GM21786 (cell line): ENCODE measurements at regions not wholly inside any gene's neighbourhood (a gene's known extent, or its start where the extent isn't known, plus 50 kb on each side); places are given as distances from the start of the nearest gene placed in this dataset.

Source experiments
- ATAC-seq: cut with Tn5 transposase; IDR thresholded peaks from one replicate; pipeline ENCODE4 v1.9.1; 2021; ENCODE audit not compliant: unreplicated experiment

DNA sequence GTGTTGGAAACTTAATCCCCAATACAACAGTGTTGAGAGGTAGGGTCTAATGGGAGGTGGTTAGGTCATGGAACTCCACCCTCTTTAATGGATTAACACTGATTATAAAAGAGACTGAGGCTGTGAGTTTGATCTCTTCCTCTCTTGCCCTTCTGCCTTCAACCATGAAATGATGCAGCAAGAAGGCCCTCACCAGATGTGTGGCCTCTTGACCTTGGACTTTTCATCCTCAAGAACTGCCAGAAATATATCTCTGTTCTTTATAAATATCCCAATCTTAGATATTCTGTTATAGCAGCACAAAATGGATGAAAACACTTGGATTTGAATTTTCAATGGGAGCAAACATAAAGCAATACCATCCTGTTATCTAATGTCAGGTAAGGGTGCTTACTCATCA, 67.6 kb downstream of the NMUR2 start:
- no peak for ATAC-seq

DNA sequence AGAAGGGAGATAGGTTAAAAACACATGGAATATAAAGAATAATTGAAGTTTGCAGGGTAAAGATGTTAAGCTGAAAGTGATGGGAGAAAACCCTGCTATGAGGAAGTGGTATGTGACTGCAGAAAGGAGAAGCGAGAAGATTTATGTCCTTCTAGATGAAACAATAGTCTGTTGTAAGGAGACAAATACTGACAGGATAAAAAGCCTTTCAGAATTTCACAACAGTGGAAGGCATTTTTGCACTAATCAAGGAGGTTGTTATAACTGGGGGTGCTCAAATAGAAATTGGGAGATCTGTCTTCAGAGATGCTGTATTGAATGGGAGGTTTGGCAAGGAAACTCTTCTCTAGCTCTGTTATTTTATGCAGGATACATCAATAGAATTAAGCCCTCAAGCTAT, 69.6 kb downstream of the NMUR2 start:
- ATAC-seq, result no peak

DNA sequence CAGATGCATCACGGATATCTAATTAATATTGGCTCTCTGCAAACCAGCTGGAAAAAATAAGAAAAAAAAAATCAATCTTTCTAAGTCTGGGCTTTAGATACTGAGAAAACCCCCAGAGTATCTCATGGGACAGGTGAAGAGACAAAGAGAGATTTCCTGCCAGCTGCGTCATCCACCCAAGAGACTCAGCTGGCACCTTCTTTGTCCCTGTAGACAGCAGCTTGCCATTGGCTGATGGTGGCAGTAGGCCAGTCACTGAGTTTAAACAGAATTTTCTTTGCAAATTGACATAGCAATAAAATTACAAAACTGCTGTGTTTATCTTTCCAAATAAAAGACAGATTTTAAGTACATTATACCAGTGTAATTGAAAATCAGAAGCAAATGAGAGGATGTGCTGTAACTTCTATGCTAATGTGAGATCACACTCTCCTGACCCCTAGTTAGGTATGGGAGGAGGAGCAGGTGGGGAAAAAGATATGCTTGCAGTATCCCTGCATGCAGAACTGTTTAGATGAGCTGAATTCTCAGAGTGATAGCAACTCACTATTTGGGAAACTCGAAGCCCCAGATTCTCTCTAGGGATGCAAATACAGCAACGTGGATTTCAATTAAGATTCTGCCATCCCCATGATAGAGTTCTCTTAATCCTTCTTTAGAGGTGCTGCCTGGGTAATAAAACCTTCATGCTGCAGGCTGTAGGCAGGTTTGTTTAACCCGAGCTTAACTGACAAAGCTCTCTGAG, 72.2 kb downstream of the NMUR2 start:
- no peak for ATAC-seq

DNA sequence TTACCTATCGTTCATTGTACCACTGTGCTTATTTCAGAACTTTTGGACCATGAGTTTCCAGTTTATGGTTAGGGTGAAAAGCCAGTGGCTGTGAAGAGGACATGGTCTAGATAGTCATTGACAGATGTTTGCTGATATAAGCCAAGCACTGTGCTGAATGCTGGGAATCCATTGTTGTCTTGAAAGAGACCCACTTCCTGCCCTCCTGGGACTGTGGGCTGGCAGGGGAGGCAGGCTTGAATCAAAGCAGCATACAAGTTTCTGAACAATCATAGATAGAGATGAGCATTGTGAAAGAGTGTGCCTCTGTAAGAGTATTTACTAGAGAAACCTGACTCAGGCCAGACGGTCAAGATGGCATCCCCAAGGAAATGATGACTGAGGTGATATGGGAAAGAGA, 73.4 kb downstream of the NMUR2 start:
- no peak for ATAC-seq

DNA sequence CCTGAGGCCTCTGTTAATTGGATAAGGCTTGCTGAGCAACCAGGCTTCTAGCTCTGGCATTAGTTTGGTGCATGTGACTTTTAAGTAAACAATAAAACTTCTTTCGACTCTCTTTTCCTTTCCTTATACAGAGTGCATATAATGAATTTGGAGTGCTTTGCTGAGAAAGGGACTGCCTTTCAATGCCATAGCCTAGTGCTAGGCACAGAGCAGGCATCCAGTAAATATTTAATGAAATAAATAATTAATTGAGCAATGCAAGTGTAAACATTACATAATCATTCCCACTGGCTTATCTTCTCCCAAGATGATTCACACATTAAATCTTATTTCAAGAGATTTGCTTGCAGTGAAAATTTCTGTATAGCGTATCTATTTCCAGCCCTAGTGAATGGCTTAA, 74.1 kb downstream of the NMUR2 start:
- no peak for ATAC-seq

DNA sequence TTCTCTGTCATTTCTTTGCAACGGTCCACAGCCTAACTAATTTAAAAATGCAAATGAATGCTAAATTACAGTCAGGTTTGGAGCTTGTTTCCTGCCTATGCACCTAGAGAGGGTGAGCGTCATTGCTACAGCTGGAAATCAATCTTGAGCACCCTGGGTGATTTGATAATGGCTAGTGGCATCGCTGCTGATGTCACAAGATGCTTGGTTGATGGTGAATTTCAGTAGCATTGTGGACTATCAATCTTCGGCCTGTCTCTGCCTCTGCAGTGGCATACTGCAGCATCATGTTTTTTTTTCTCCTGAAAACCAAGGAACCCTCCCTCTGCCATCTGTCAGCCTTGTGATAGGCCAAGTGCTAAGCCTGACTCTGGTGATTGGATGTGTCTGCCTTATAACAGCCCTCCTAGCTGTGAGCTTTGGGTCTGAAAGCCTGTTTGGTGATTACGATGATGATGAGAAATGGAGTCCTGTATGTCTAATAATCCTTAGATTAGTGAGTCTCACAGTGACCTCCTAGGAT, 75.3 kb downstream of the NMUR2 start:
- ATAC-seq, result no peak

DNA sequence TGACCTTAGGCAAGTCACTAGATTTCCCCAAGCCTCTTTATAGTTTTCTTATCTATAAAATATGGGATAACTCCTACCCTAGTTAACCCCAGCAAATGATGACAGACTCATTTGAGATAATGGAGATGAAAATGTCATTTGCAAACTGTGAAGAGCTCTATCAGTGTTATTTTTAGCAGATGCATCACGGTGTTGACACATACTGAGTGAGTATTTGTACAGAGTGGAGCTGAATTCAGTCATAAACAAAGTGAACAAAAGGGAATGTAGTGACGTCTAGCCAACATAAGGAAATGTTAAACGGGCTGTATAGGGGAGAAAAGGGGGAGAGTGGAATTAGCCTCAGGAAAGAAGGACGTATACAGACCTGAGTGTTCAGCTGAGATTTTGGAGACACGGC, 75.9 kb downstream of the NMUR2 start:
- no peak for ATAC-seq

DNA sequence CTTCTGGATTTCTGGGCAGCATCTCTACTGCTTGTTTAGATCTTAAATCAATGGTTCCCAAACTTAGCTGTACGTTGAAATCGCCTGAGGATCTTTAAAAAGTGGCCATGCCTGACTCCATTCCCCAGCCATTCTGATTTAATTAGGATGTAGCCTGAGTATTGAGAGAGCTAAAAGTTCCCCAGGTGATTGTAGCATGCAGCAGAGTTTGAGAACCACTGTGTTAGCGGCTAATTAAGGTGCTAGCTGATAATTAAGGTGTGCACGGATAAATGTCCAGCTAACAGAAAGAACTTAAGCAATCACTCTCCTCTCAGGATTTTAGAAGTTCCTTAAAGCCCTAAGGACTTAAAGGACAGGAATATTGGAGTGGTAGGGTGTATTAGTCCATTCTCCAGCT, 89.1 kb downstream of the NMUR2 start:
- no peak for ATAC-seq

DNA sequence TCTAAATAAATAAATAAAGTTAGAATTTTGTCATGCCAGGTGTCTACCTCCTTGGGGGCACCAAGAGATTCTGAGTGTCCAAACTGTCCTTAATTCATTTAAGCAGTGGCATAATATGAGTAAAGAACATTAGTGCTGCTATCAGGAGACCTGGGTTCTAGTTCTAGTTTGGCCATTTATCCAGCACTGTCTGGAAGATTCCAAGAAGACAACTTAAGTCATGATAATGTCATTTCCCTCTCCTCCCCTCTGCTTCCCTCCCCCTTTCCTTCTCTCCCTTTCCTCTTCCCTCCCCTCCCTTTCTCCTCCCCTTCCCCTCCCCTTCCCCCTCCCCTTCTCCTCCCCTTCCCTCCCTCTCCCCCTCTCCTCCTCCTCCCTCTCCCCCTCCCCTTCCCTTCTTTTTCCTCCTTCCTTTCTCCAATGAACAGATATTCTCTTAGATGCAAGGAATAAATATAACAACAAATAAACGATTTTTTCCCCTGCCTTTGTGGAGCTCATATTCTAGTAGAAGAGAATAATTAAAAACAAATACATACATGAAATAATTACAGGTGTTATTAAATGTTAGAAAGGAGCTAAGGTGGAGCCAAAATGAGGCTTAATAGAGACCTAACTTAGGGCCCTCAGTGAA, 90.8 kb downstream of the NMUR2 start:
- ATAC-seq, result no peak

DNA sequence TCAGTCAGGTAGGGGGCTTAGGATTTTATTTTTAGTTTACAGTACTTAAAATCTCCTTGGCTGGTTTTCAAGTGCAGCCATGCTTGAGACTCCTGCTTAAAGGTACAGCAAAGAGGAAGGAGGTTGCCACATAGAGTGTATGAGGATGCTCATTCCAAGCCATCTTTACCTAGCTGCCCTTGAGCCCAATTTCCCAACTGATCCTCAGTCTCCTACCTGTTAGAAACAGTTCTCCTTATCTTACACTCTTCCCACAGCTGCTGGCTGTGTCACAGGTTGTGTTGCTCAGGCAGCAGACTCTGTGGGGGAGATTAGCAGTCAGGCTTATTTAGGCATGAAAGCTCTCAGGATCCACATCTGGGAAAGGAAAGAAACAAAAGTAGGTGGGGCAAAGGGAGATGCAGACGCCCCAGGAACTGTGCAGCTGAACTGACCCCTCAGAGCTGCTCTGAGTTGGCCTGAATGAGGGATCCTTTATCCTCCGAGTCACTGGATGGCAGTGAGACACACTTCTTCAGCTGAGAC, 95.1 kb downstream of the NMUR2 start:
- ATAC-seq, result no peak

DNA sequence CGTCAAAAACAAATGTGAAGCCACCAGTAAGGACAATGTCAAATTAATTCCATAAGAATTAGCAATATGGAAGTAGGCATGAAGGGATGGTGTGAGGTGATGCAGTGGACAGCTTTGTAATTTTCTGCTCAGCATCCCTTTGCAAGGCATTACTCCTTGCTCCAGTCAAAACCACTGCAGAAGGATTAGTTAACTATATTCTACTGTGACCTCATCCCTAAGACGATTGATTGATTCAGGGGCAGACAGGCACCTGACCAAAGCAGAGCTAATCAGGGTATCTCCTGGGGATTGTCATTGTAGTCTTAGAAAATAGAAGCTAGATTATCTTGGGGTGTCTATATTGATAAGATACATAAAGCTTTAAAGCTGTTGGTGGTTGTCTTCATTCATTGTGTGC, 98.7 kb downstream of the NMUR2 start:
- ATAC-seq, result no peak

DNA sequence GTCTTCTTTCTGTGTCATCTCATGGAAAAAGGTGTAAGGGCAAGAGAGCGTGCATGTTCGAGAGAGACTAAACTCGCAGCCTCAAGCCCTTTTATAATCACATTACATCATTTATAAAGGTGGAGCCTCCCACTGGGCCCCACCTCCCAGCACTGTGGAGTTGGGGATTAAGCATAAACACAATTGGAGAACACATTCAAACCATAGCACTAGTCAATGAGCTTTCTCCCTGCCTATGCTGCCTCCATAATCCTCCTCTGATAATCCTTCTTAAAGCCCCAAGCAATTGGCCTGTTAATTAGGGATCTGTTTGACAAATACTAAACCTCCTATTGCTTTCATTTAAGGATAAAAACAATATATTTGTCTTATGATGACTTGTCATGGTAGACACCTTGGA, 99.6 kb downstream of the NMUR2 start:
- no peak for ATAC-seq

DNA sequence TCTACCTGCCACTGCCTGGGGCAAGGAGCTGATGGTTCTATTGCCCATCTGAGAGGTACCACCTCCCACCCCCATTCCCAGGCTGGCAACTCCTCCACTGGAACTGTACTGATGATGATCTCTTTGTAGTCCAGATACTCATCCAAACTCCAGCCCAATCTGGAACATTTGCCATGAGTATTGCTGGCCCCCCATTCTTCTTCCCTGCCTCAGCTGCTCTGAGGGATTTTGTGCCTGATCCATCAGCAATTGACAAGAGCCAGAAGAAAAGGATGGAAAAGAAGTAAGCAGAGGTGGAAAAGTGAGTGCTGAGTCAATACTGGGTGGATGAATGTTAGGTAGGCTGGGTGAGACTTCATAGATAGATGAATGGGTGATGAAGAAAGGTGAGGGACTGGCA, 101.2 kb downstream of the NMUR2 start:
- no peak for ATAC-seq

DNA sequence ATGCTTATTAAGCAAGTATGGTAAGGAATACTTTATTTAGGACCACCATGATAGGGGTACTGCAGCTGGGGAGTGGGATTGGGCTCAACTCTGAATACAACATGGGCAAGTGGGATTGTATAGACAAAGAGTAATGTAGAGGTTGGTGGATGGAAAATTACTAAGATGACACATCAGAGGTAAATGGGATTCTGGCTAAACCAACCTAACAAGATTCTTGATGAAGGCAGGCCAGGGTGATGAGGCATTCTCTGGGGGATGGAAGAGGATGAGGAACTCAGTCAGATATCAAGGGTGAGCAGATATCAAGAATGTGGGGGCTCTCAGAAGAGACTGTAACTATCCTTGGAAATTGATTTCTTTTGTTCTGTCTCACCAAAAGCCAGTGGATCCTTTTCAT, 107.2 kb downstream of the NMUR2 start:
- no peak for ATAC-seq

DNA sequence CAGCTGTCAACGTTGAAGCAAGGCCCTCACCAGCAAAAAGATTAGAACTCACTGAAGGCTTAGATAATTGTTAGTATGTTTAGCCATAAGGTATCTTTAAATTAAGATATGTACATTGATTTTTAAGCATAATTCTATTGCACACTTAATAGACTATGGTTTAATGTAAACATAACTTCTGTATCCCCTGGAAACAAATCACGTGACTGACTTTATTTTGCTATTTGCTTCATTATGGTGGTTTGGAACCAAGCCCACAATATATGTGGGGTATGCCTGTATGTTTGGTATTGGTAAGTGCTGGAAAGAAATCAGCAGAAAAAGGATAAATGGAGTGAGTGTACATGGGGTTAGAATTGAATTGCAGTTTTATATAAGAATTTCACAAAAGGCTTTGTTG, 111.9 kb downstream of the NMUR2 start:
- no peak for ATAC-seq

DNA sequence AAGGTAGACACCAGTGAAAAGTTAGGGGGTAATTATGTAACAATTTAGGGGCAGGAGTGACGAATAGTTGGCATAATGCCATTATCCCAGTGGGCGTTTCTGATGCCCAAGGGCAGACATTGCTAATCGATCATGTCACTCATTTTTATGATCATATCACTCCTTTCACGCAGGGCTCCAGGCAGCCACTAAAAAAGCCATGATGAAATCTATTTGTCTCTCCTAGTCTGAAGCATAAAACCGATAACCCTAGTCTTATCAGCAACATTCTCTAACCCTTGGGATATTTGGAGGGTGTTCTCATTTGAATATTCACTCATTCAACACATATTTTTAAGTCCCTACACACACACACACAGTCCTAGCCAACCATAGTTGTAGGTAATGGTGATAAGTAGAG, 114.9 kb downstream of the NMUR2 start:
- ATAC-seq, result no peak

DNA sequence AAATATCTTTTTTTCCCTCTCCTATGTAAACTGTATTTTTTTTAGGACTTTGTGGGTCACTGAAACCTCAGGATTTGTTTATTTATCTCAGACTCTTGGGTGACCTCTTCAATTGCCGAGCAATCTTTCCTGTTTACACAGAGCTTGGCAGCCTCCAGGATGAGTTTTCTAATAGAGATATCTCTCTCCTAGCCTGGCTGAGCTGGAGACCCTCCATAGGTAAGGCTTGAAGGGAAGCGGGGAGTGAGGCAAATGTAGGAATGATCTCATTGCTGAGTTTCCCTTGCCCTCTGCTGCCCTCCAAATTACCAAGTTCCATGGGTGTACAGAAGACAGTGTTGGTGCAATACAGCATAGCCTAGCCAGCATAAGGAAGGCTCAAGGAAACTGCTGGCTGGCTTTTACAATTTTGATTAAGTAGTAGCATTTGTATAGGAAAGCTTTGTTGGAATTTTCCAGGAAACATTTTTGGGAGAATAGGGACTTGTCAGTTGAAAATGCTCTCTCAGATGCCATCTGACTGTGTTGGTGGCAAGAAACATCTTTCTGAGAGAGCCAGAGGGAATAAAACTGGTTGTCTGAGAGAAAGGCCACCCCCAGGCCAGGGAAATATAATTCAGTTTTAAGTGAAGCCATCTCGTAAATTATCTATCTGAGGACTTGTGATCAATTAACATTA, 116.0 kb downstream of the NMUR2 start:
- no peak for ATAC-seq

DNA sequence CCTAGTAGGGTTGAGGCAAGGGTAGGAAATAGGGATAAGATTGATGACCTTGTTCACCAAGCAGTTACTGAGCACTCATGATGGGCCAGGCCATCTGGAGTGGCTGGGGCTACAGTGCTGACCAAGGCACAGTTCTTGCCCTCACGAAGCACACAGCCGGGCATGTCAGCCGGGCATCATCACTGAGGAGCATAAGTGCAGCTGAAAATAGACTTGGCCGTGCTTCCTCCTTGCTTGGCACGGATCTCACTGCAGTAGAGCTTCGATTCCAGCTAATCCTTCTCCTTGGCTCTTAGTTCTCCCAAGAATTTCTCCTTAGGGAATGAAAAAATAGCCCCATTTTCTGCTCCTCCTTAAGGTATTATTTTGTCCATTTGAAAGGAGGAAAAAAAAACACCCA, 116.6 kb downstream of the NMUR2 start:
- ATAC-seq, result no peak

DNA sequence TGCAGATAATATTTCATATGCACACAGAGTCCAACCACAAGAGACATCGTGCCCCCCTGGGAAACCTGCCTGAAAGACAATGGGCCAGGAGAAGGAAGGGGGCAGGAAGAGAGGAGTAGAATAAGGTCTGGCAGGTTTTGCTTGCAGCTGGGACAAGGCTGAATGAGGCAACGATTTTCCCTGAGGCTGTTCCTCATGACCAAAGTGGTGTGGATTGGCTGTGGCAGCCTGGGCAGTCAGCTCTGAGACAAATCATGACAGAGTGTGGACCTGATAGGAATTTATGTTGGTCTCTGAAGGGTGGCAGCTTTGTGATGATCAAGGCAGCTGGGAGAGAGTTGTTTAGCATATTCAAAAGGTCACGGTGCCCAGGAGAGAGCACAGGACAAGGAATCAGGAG, 119.3 kb downstream of the NMUR2 start:
- no peak for ATAC-seq

DNA sequence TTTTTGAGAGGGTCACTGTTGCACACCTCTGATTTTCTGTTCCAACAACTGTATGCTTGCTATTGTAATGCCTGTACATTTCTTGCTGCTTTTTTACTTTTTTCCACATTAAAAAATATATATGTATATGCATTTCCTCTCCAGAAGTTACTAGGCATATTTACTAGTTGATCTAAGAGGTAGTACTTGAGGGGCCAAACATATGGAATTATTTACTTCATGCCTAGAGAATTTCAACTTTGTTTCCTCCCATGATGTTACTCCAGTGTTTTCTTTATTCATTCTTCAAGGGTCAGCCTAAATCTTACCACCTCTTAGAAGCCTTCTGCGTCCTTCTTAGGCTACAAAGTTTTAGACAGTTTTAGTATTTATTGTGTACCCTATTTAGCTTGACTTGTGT, 122.7 kb downstream of the NMUR2 start:
- ATAC-seq, result no peak

DNA sequence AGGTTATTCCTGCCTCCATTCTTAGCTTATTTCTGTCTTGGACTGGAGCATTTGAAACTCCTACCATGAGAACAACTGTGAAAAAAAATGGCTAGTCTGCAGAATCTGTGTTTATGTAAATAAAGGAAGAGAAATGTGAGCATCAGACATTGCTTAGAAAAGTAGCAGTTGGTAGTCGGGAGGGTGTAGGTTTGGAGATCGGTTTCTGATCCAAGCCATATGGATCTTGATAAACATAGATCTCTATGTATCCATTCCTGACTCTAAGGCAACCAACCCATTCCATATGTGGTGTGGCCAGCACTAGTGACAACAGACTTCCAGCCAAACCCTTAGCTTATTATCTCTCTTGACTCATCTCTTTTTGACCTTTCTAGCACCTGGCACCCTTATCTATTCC, 127.1 kb downstream of the NMUR2 start:
- ATAC-seq, result no peak

DNA sequence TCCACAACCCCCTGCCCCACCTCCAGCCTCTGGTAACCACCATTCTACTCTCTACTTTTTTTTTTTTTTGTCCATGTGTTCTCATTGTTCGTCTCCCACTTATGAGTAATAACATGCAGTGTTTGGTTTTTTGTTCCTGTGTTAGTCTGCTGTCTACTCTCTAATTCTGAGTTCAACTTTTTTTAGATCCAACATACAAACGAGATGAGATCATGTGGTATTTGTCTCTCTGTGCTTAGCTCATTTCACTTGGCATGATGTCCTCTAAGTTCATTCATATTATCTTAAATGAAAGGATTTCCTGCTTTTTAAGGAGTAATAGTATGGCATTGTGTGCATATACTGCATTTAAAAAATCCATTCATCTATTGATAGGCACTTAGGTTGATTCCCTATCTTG, 130.9 kb downstream of the NMUR2 start:
- no peak for ATAC-seq
